B cell (primary cell): ENCODE measurements at regions not wholly inside any gene's neighbourhood (a gene's known extent, or its start where the extent isn't known, plus 50 kb on each side); places are given as distances from the start of the nearest gene placed in this dataset.

Experiments
- ATAC-seq: fragments of 200-7000 bp; cut with Tn5 transposase; one replicate; pipeline ENCODE4 v1.10.0; 2021; ENCODE audit warnings: low read depth, mild to moderate bottlenecking, moderate number of reproducible peaks, moderate library complexity
- CTCF ChIA-PET: fragments of 350-600 bp; sonication (Branson Sonifier 250); formaldehyde crosslinking; loops from one replicate; lab custom pipeline; 2021; ENCODE audit warnings: antibody characterized with exemption, inconsistent platforms; lab: Charles Lee
- POLR2A ChIA-PET: fragments of 350-600 bp; sonication (Branson Sonifier 250); formaldehyde crosslinking; loops from one replicate; lab custom pipeline; 2021; ENCODE audit warnings: antibody characterized with exemption; lab: Charles Lee
- DNase-seq: peaks from one replicate; pipeline ENCODE4 v3.0.0; 2013
- H2AFZ ChIP-seq: 2 replicates; pipeline ENCODE4 v1.6.1; 2012; ENCODE audit warnings: mild to moderate bottlenecking, low read depth, low read length; ENCODE audit not compliant: insufficient read depth, poor library complexity, severe bottlenecking
- H3K27ac ChIP-seq, 2 donors: 1 replicate in 1 of 2; 2 replicates in 1 of 2; pipeline ENCODE4 v1.5.1; 2012 to 2013; ENCODE audit warnings: low read length in 2 of 2, mild to moderate bottlenecking in 2 of 2, moderate library complexity in 1 of 2
- H3K27me3 ChIP-seq, 4 experiments: fragments of 200-600 bp in 1 of 4; sonication (generic) in 1 of 4; replicated peaks in 1 of 4; 1 replicate in 2 of 4; 2 replicates in 2 of 4; pipeline versions ENCODE4 v1.6.1 to v1.7.0; 2013 to 2016; ENCODE audit warnings: low read length in 3 of 4, mild to moderate bottlenecking in 2 of 4, mixed read lengths in 1 of 4, moderate library complexity in 1 of 4; ENCODE audit not compliant: insufficient read depth in 4 of 4, control insufficient read depth in 3 of 4; ENCODE audit errors: control extremely low read depth in 1 of 4
- H3K36me3 ChIP-seq, 2 experiments: replicated peaks in 1 of 2; 1 replicate in 1 of 2; 2 replicates in 1 of 2; pipeline versions ENCODE4 v1.6.1 to v1.7.1; 2013; ENCODE audit warnings: low read length in 1 of 2; ENCODE audit not compliant: insufficient read depth in 2 of 2, control insufficient read depth in 1 of 2; ENCODE audit errors: control extremely low read depth in 1 of 2, extremely low read depth in 1 of 2
- H3K4me1 ChIP-seq, 2 donors: fragments of 200-600 bp in 1 of 2; sonication (generic) in 1 of 2; 1 replicate in 1 of 2; 2 replicates in 1 of 2; pipeline versions ENCODE4 v1.5.1 to v1.6.1; 2013 to 2017; ENCODE audit warnings: low read length in 2 of 2; ENCODE audit not compliant: control insufficient read depth in 2 of 2, insufficient read depth in 2 of 2
- H3K4me2 ChIP-seq: replicated peaks from 2 replicates; pipeline ENCODE3; 2012; ENCODE audit warnings: mild to moderate bottlenecking, low read depth, low read length; ENCODE audit not compliant: poor library complexity, severe bottlenecking
- H3K4me3 ChIP-seq, 5 experiments: fragments of 200-600 bp in 1 of 5; sonication (generic) in 1 of 5; 1 replicate in 3 of 5; 2 replicates in 2 of 5; pipeline versions ENCODE4 v1.5.1 to v1.7.0; 2011 to 2016; ENCODE audit warnings: low read length in 4 of 5, mild to moderate bottlenecking in 4 of 5, low read depth in 2 of 5, control low read depth in 1 of 5, moderate library complexity in 1 of 5; ENCODE audit not compliant: insufficient read depth in 1 of 5; ENCODE audit errors: control extremely low read depth in 1 of 5, extremely low read depth in 1 of 5
- H3K79me2 ChIP-seq: fragments of 200-600 bp; sonication (generic); one replicate; pipeline ENCODE4 v1.6.0; 2016; ENCODE audit warnings: low read length; ENCODE audit not compliant: control insufficient read depth, insufficient read depth
- H3K9ac ChIP-seq: fragments of 200-600 bp; sonication (generic); 2 replicates; pipeline ENCODE4 v1.6.1; 2017; ENCODE audit warnings: mild to moderate bottlenecking, low read length, moderate library complexity
- H3K9me3 ChIP-seq, 3 donors: one replicate each; pipeline versions ENCODE4 v1.6.1 to v1.7.1; 2013; ENCODE audit warnings: low read length in 2 of 3; ENCODE audit not compliant: control insufficient read depth in 2 of 3, insufficient read depth in 1 of 3; ENCODE audit errors: control extremely low read depth in 1 of 3
- H4K20me1 ChIP-seq: 2 replicates; pipeline ENCODE4 v1.6.0; 2012; ENCODE audit warnings: mild to moderate bottlenecking, low read length; ENCODE audit not compliant: insufficient read depth, control insufficient read depth, poor library complexity, severe bottlenecking
- H3K27ac Mint-ChIP-seq: one replicate; pipeline ENCODE4 v1.8.0; 2021; ENCODE audit warnings: mixed read lengths
- H3K27me3 Mint-ChIP-seq: one replicate; pipeline ENCODE4 v1.8.0; 2021; ENCODE audit warnings: mixed read lengths
- H3K4me1 Mint-ChIP-seq: one replicate; pipeline ENCODE4 v1.8.0; 2021; ENCODE audit warnings: mixed read lengths
- H3K4me3 Mint-ChIP-seq: one replicate; pipeline ENCODE4 v1.8.0; 2021; ENCODE audit warnings: mixed read lengths
- H3K9me3 Mint-ChIP-seq: one replicate; pipeline ENCODE4 v1.8.0; 2022; ENCODE audit warnings: mixed read lengths; ENCODE audit not compliant: insufficient read depth
- EZH2 ChIP-seq: IDR thresholded peaks from 2 replicates; pipeline ENCODE4 v1.6.1; 2012; ENCODE audit warnings: borderline replicate concordance, low read depth, mild to moderate bottlenecking, moderate library complexity, low read length; ENCODE audit not compliant: insufficient read depth, poor library complexity, severe bottlenecking
- WGBS: methylation state at CpG from one replicate; pipeline ENCODE4 v1.1.5; 2013; ENCODE audit warnings: missing lambda C conversion rate; ENCODE audit not compliant: insufficient coverage; 5-methylcytosine and 5-hydroxymethylcytosine counted together
- intact Hi-C: fragments of 100-400 bp; cut with micrococcal nuclease; formaldehyde crosslinking; loops from one replicate; pipeline ENCODE4 v1.10.0; 2022
- TF ChIP-seq, protein P1 (sequence below): fragments of 200-600 bp; IDR thresholded peaks from one replicate; pipeline ENCODE4 v1.8.0; 2022; ENCODE audit warnings: antibody characterized with exemption, mild to moderate bottlenecking

DNA sequence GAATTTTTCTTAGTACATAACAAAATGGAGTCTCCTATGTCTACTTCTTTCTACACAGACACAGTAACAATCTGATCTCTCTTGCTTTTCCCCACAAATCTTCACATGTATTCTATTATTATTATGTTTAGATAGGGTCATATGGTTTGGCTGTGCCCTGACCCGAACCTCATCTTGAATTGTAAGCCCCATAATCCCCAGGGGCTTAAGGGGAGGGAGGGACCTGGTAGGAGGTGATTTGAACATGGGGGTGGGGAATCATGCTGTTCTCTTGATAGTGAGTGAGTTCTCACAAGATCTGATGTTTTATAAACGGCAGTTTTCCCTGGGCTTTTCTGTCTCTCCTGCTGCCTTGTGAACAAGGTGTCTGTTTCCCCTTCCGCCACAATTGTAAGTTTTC is 86.7 kb upstream of the SELENOK start:
- H3K4me2 ChIP-seq, result no peak overlapping the region
- CTCF ChIA-PET, result no interaction called here
- peaks cover 2 to 22% (median 10%) of the 10 kb centered on the region in 3 donors for H3K9me3 ChIP-seq
- POLR2A ChIA-PET, result no interaction called here
- H3K27ac Mint-ChIP-seq, result no peak overlapping the region
- H3K9ac ChIP-seq, result no peak overlapping the region
- TF ChIP-seq, protein P1, sequence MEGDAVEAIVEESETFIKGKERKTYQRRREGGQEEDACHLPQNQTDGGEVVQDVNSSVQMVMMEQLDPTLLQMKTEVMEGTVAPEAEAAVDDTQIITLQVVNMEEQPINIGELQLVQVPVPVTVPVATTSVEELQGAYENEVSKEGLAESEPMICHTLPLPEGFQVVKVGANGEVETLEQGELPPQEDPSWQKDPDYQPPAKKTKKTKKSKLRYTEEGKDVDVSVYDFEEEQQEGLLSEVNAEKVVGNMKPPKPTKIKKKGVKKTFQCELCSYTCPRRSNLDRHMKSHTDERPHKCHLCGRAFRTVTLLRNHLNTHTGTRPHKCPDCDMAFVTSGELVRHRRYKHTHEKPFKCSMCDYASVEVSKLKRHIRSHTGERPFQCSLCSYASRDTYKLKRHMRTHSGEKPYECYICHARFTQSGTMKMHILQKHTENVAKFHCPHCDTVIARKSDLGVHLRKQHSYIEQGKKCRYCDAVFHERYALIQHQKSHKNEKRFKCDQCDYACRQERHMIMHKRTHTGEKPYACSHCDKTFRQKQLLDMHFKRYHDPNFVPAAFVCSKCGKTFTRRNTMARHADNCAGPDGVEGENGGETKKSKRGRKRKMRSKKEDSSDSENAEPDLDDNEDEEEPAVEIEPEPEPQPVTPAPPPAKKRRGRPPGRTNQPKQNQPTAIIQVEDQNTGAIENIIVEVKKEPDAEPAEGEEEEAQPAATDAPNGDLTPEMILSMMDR, result no peak
- no peak for TF ChIP-seq EZH2
- H3K4me1 ChIP-seq, result no peaks in the 10 kb centered on the region
- no peaks in the 10 kb centered on the region for H3K36me3 ChIP-seq
- H3K27ac ChIP-seq, result no peak overlapping the region
- H3K27me3 ChIP-seq, result no peaks in the 10 kb centered on the region
- 60% methylated on average over 1 of the region's 3 CpGs for WGBS
- DNase-seq (no peak), ATAC-seq (no peak)
- peaks cover 19% of the 10 kb centered on the region for H3K27me3 Mint-ChIP-seq
- H3K9me3 Mint-ChIP-seq, result peaks cover 17% of the 10 kb centered on the region
- H3K4me3 Mint-ChIP-seq, result no peak overlapping the region
- H4K20me1 ChIP-seq, result no peaks in the 10 kb centered on the region
- no peak overlapping the region for H2AFZ ChIP-seq
- no peaks in the 10 kb centered on the region for H3K79me2 ChIP-seq
- intact Hi-C loops, result no loop called here
- no peak overlapping the region for H3K4me3 ChIP-seq
- H3K4me1 Mint-ChIP-seq, result no peaks in the 10 kb centered on the region

DNA sequence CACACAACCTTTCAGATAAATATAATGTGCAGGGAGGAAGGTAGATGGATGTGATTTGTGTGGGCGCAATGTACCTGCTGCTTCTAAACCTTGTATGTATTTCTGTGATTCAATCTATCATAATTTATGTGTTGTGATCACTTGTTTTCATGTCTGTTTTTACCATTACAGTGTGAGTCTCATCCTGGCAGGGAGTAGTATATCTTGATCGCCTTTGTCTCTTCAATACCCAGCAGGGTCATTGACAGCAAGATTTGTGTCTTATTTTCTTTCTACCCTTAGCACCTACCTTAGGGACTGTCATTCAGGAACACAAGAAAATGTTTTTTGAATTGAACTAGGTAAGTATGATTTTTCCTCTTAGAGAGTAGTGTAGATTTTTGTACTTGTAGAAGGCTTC is 83.7 kb upstream of the SELENOK start:
- Mint-ChIP-seq H3K27ac (no peak overlapping the region), H3K9me3 (peaks cover 15% of the 10 kb centered on the region), H3K4me1 (no peaks in the 10 kb centered on the region), H3K4me3 (no peak overlapping the region), H3K27me3 (peaks cover 19% of the 10 kb centered on the region)
- Histone ChIP-seq H3K4me3 (no peak overlapping the region), H3K9ac (no peak overlapping the region), H3K36me3 (no peaks in the 10 kb centered on the region), H3K27me3 (no peaks in the 10 kb centered on the region), H3K4me1 (no peaks in the 10 kb centered on the region), H2AFZ (no peak overlapping the region), H3K9me3 (peaks cover 0 to 24% (median 11%) of the 10 kb centered on the region in 3 donors), H4K20me1 (no peaks in the 10 kb centered on the region), H3K4me2 (no peak overlapping the region), H3K27ac (no peak overlapping the region), H3K79me2 (no peaks in the 10 kb centered on the region)
- intact Hi-C loops, result no loop called here
- ATAC-seq (no peak), DNase-seq (no peak)
- ChIA-PET POLR2A (no interaction called here), CTCF (no interaction called here)
- WGBS, result 100% methylated on average over 1 of the region's 2 CpGs
- TF ChIP-seq, protein P1, result no peak
- no peak for TF ChIP-seq EZH2
